ENCODE measurements at regions not wholly inside any gene's neighbourhood (a gene's known extent, or its start where the extent isn't known, plus 50 kb on each side); places are given as distances from the start of the nearest gene placed in this dataset.

DNA sequence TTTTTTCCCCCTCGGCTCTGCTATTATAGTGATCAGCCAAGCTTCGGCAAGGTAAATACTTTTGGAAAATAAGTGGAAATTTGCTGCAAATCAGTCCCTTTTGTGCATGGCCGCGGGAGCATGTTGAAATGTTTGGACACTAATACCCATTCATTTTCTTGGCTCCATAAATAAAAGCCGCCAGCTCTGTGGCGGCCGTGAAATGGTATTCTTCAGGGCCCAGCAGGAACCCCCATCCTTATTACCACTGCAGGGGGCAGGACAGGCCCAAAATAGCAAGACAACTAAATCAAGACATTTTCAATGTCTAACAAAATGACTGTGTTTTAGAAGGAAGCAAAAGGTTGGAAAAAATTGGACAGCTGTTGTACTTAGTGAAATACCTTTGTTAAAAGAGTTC is 362.3 kb downstream of the NR2F2 start:
- DNase-seq (no peak), ATAC-seq (no peak)
- H3K9me3 ChIP-seq, result no peaks in the 10 kb centered on the region
- H3K4me1 ChIP-seq, result no peaks in the 10 kb centered on the region
- in situ Hi-C loops (cut with MboI; ENCODE audit: low sequenced_read_pairs in 4 of 4) (no loop called here), intact Hi-C loops (cut with DNase I; ENCODE audit: low total_unique reads) (no loop called here)
- H3K4me3 ChIP-seq, result no peak overlapping the region
- no peaks in the 10 kb centered on the region for H3K27me3 ChIP-seq
- no peak for TF ChIP-seq POLR2A (IDR thresholded peaks at IDR 0.05)
- TF ChIP-seq, protein P1, sequence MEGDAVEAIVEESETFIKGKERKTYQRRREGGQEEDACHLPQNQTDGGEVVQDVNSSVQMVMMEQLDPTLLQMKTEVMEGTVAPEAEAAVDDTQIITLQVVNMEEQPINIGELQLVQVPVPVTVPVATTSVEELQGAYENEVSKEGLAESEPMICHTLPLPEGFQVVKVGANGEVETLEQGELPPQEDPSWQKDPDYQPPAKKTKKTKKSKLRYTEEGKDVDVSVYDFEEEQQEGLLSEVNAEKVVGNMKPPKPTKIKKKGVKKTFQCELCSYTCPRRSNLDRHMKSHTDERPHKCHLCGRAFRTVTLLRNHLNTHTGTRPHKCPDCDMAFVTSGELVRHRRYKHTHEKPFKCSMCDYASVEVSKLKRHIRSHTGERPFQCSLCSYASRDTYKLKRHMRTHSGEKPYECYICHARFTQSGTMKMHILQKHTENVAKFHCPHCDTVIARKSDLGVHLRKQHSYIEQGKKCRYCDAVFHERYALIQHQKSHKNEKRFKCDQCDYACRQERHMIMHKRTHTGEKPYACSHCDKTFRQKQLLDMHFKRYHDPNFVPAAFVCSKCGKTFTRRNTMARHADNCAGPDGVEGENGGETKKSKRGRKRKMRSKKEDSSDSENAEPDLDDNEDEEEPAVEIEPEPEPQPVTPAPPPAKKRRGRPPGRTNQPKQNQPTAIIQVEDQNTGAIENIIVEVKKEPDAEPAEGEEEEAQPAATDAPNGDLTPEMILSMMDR (IDR thresholded peaks at IDR 0.05 in 4 of 5, conservative IDR thresholded peaks at IDR 0.05 in 1 of 5), result no peak
- H3K27ac ChIP-seq, result no peak overlapping the region
- no peaks in the 10 kb centered on the region for H3K36me3 ChIP-seq

DNA sequence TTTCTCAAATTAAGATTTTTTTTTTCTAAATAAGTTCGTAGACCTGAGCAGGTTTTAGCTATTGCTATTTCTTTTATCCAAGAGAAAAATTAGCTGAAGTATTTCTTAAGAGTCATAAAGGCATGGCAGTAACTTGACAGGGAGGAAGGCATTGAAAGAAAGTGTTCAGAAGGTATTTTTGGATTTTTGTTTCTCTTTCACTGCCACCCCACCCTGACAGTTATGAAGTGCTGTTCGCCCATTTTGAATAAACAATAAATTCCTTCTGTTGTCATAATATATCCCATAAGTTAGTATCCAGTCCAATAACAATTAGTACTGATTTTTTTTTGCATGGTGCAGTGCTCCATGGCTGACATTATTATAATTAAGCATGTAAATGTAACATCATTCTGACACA is 363.0 kb downstream of the NR2F2 start:
- intact Hi-C loops (cut with DNase I; ENCODE audit: low total_unique reads), result no loop called here
- in situ Hi-C loops (cut with MboI; ENCODE audit: low sequenced_read_pairs in 4 of 4), result no loop called here
- no peaks in the 10 kb centered on the region for H3K4me1 ChIP-seq
- ATAC-seq (no peak), DNase-seq (no peak)
- no peaks in the 10 kb centered on the region for H3K36me3 ChIP-seq
- no peak overlapping the region for H3K4me3 ChIP-seq
- no peaks in the 10 kb centered on the region for H3K9me3 ChIP-seq
- H3K27me3 ChIP-seq, result no peaks in the 10 kb centered on the region
- H3K27ac ChIP-seq, result no peak overlapping the region
- no peak for TF ChIP-seq POLR2A (IDR thresholded peaks at IDR 0.05)
- TF ChIP-seq, protein P1 (IDR thresholded peaks at IDR 0.05 in 4 of 5, conservative IDR thresholded peaks at IDR 0.05 in 1 of 5), result no peak

GRCh38 chr15:96693990-96694517 is 363.6 kb downstream of the NR2F2 start:
- Histone ChIP-seq H3K27me3 (no peaks in the 10 kb centered on the region), H3K4me3 (no peak overlapping the region), H3K36me3 (no peaks in the 10 kb centered on the region), H3K9me3 (no peaks in the 10 kb centered on the region), H3K4me1 (no peaks in the 10 kb centered on the region), H3K27ac (no peak overlapping the region)
- ATAC-seq (no peak), DNase-seq (no peak)
- intact Hi-C loops (cut with DNase I; ENCODE audit: low total_unique reads) (no loop called here), in situ Hi-C loops (cut with MboI; ENCODE audit: low sequenced_read_pairs in 4 of 4) (no loop called here)
- TF ChIP-seq POLR2A (IDR thresholded peaks at IDR 0.05), result no peak
- TF ChIP-seq, protein P1 (IDR thresholded peaks at IDR 0.05 in 4 of 5, conservative IDR thresholded peaks at IDR 0.05 in 1 of 5), result no peak

DNA sequence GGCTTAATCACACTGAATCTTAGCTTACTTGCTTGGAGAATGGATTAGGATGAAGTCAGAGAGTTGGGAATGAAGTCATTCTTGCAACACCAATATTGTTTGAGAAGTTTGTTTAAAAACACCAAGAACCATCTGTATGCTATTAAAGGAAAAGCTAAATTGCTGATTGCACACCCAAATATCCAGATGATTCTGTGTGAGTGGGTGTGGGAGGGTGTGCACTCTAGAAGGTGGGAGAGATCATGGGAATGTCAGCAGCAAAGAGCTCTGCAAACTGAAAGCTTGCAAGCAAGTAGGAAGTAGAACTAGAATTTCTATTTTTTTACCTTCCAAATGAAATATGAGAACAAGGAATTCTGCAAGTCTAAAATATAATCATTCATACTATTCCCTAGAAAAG is 364.9 kb downstream of the NR2F2 start:
- H3K27me3 ChIP-seq, result no peaks in the 10 kb centered on the region
- ATAC-seq (no peak), DNase-seq (no peak)
- intact Hi-C loops (cut with DNase I; ENCODE audit: low total_unique reads) (no loop called here), in situ Hi-C loops (cut with MboI; ENCODE audit: low sequenced_read_pairs in 4 of 4) (no loop called here)
- H3K4me1 ChIP-seq, result no peaks in the 10 kb centered on the region
- H3K9me3 ChIP-seq, result no peaks in the 10 kb centered on the region
- TF ChIP-seq, protein P1 (IDR thresholded peaks at IDR 0.05 in 4 of 5, conservative IDR thresholded peaks at IDR 0.05 in 1 of 5), result no peak
- TF ChIP-seq POLR2A (IDR thresholded peaks at IDR 0.05), result no peak
- no peaks in the 10 kb centered on the region for H3K36me3 ChIP-seq
- H3K4me3 ChIP-seq, result no peak overlapping the region
- no peak overlapping the region for H3K27ac ChIP-seq

DNA sequence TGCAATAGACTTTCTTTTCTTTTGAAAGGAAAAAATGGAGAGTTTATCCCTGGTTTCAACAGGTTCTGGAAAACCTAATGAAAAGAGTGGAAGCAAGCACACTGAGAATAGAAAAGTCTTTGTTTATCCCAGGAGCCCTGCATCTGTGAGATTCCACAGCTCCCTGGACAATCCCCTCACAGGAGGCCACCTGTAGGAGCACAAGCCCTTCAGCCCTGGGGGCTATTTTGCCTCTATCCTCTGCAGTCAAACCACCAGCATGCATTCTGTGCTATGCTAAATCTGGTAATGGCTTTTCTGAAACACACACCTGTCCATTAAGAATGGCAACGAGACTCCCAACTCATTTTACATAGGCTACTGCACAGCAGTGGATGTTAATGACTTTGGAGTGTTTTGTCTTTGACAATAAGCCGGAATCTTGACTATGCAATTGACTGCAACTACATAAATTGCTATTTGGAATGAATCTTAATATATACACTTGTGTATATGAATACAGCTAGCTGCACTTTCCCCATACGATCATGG is 369.4 kb downstream of the NR2F2 start:
- ATAC-seq (no peak), DNase-seq (no peak)
- in situ Hi-C loops (cut with MboI; ENCODE audit: low sequenced_read_pairs in 4 of 4) (no loop called here), intact Hi-C loops (cut with DNase I; ENCODE audit: low total_unique reads) (no loop called here)
- H3K27me3 ChIP-seq, result no peaks in the 10 kb centered on the region
- no peaks in the 10 kb centered on the region for H3K36me3 ChIP-seq
- no peak for TF ChIP-seq POLR2A (IDR thresholded peaks at IDR 0.05)
- TF ChIP-seq, protein P1 (IDR thresholded peaks at IDR 0.05 in 4 of 5, conservative IDR thresholded peaks at IDR 0.05 in 1 of 5), result no peak
- H3K4me1 ChIP-seq, result no peaks in the 10 kb centered on the region
- H3K4me3 ChIP-seq, result no peak overlapping the region
- no peaks in the 10 kb centered on the region for H3K9me3 ChIP-seq
- H3K27ac ChIP-seq, result no peak overlapping the region

Measured in gastrocnemius medialis (tissue), 4 donors.